GM23248 (cell line): ENCODE measurements at regions not wholly inside any gene's neighbourhood (a gene's known extent, or its start where the extent isn't known, plus 50 kb on each side); places are given as distances from the start of the nearest gene placed in this dataset.

Experiments
- DNase-seq: peaks from one replicate; pipeline ENCODE4 v3.0.0-alpha.2; 2015
- H2AFZ ChIP-seq: fragments of 200-600 bp; sonication (generic); 2 replicates; pipeline ENCODE4 v1.6.1; 2016; ENCODE audit warnings: antibody characterized with exemption
- H3F3A ChIP-seq: fragments of 200-600 bp; sonication (generic); 2 replicates; pipeline ENCODE4 v1.6.1; 2016; ENCODE audit warnings: mild to moderate bottlenecking, antibody characterized with exemption, mixed run types; ENCODE audit not compliant: insufficient read depth
- H3K27ac ChIP-seq: fragments of 200-600 bp; sonication (generic); 2 replicates; pipeline ENCODE4 v1.5.1; 2016; ENCODE audit warnings: mild to moderate bottlenecking
- H3K27me3 ChIP-seq: fragments of 200-600 bp; sonication (generic); replicated peaks from 2 replicates; pipeline ENCODE4 v1.6.1; 2016; ENCODE audit warnings: mild to moderate bottlenecking; ENCODE audit not compliant: insufficient read depth
- H3K36me3 ChIP-seq: fragments of 200-600 bp; sonication (generic); 2 replicates; pipeline ENCODE4 v1.6.1; 2016; ENCODE audit warnings: low read depth, mild to moderate bottlenecking
- H3K4me1 ChIP-seq: fragments of 200-600 bp; sonication (generic); 2 replicates; pipeline ENCODE4 v1.6.1; 2016; ENCODE audit warnings: mild to moderate bottlenecking; ENCODE audit not compliant: insufficient read depth
- H3K4me2 ChIP-seq: fragments of 200-600 bp; sonication (generic); one replicate; pipeline ENCODE4 v1.6.1; 2016; ENCODE audit warnings: mild to moderate bottlenecking; ENCODE audit not compliant: unreplicated experiment
- H3K4me3 ChIP-seq: fragments of 200-600 bp; sonication (generic); 2 replicates; pipeline ENCODE4 v1.5.1; 2016; ENCODE audit warnings: mild to moderate bottlenecking
- H3K79me2 ChIP-seq: fragments of 200-600 bp; sonication (generic); 2 replicates; pipeline ENCODE4 v1.6.1; 2016; ENCODE audit warnings: mild to moderate bottlenecking; ENCODE audit not compliant: insufficient read depth
- H3K9ac ChIP-seq: fragments of 200-600 bp; sonication (generic); 2 replicates; pipeline ENCODE4 v1.6.1; 2016; ENCODE audit warnings: mild to moderate bottlenecking
- H3K9me2 ChIP-seq: fragments of 200-600 bp; sonication (generic); 2 replicates; pipeline ENCODE4 v1.6.1; 2016; ENCODE audit warnings: mixed run types, mild to moderate bottlenecking, moderate library complexity; ENCODE audit not compliant: insufficient read depth
- H3K9me3 ChIP-seq: fragments of 200-600 bp; sonication (generic); one replicate; pipeline ENCODE4 v1.6.1; 2017; ENCODE audit warnings: low read depth
- H4K20me1 ChIP-seq: fragments of 200-600 bp; sonication (generic); 2 replicates; pipeline ENCODE4 v1.6.0; 2016; ENCODE audit not compliant: insufficient read depth
- EZH2 ChIP-seq: fragments of 200-600 bp; sonication (generic); IDR thresholded peaks from 2 replicates; pipeline ENCODE4 v1.6.1; 2018; ENCODE audit warnings: antibody characterized with exemption, mild to moderate bottlenecking; ENCODE audit not compliant: insufficient read depth, poor library complexity, severe bottlenecking
- EZH2phosphoT487 ChIP-seq: fragments of 200-600 bp; sonication (generic); IDR thresholded peaks from 2 replicates; pipeline ENCODE4 v1.6.1; 2018; ENCODE audit warnings: antibody characterized with exemption, moderate library complexity, mild to moderate bottlenecking, low read depth; ENCODE audit not compliant: insufficient read depth
- WGBS, 2 experiments: methylation state at CpG; one replicate each; pipeline ENCODE4 v1.1.6; 2015 to 2017; ENCODE audit warnings: low lambda C conversion rate in 2 of 2, low coverage in 1 of 2; ENCODE audit errors: missing lambda C conversion rate in 2 of 2; 5-methylcytosine and 5-hydroxymethylcytosine counted together
- in situ Hi-C: fragments of 300-500 bp; cut with MboI; formaldehyde crosslinking; loops from 2 replicates; pipeline ENCODE4 v1.15.0; 2020

DNA sequence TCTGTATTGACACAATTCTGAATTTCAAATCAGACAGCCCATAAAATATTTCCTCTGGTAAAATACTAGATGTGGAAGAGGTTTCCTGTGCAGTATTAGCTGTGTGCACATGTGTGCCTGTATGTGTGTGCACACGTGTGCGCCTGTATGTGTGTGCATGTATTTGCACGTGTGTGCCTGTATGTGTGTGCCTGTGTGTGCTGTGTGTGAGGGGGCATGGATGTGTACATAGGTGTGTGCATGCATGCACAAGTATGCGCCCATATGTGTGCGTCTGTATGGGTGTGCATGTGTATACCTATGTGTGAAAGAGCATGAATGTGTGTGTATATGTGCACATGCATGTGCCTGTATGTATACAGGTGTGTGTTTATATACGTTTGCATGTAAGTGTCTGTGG, 191.4 kb downstream of the KLF6 start:
- H3K79me2 ChIP-seq, result no peaks in the 10 kb centered on the region
- no peaks in the 10 kb centered on the region for H3K9me2 ChIP-seq
- no peaks in the 10 kb centered on the region for H3F3A ChIP-seq
- H3K36me3 ChIP-seq, result no peaks in the 10 kb centered on the region
- no peak overlapping the region for H3K9ac ChIP-seq
- H3K4me1 ChIP-seq, result no peaks in the 10 kb centered on the region
- no peaks in the 10 kb centered on the region for H4K20me1 ChIP-seq
- H3K9me3 ChIP-seq, result no peaks in the 10 kb centered on the region
- H3K27me3 ChIP-seq, result no peaks in the 10 kb centered on the region
- H2AFZ ChIP-seq, result no peak overlapping the region
- H3K4me3 ChIP-seq, result no peak overlapping the region
- in situ Hi-C loops, result no loop called here
- DNase-seq, result no peak
- H3K4me2 ChIP-seq, result no peak overlapping the region
- 84 to 85% methylated on average over 6 of the region's 6 CpGs for WGBS, 2 experiments
- no peak for TF ChIP-seq EZH2phosphoT487
- no peak for TF ChIP-seq EZH2
- no peak overlapping the region for H3K27ac ChIP-seq

DNA sequence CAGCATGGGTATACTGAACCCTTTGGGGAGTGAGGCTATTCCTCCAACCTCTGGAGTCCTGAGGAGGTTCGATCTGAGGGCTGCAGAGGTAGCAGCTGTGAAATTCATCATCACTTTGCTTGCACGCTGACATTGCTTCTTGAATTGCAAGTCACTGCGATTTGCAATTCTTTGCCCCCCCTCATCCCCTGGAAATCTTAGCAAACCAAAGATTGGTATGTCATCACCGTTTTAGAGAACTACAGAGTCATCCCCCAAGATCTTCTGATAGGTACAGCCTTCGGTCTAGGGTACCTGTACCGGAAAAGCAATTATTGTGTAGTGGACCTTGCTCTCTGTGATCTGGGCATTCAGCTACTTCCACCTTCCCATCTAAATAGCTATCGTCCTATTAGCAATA, 192.6 kb downstream of the KLF6 start:
- H2AFZ ChIP-seq, result no peak overlapping the region
- WGBS, 2 experiments, result 63 to 83% methylated on average over 7 of the region's 7 CpGs
- H3F3A ChIP-seq, result no peaks in the 10 kb centered on the region
- TF ChIP-seq EZH2 (no peak), EZH2phosphoT487 (no peak)
- H3K9me2 ChIP-seq, result no peaks in the 10 kb centered on the region
- no peaks in the 10 kb centered on the region for H3K27me3 ChIP-seq
- no peak overlapping the region for H3K4me2 ChIP-seq
- H4K20me1 ChIP-seq, result no peaks in the 10 kb centered on the region
- no peaks in the 10 kb centered on the region for H3K9me3 ChIP-seq
- in situ Hi-C loops, result no loop called here
- H3K4me3 ChIP-seq, result no peak overlapping the region
- no peaks in the 10 kb centered on the region for H3K79me2 ChIP-seq
- no peak for DNase-seq
- no peak overlapping the region for H3K27ac ChIP-seq
- no peaks in the 10 kb centered on the region for H3K36me3 ChIP-seq
- no peak overlapping the region for H3K9ac ChIP-seq
- no peaks in the 10 kb centered on the region for H3K4me1 ChIP-seq

DNA sequence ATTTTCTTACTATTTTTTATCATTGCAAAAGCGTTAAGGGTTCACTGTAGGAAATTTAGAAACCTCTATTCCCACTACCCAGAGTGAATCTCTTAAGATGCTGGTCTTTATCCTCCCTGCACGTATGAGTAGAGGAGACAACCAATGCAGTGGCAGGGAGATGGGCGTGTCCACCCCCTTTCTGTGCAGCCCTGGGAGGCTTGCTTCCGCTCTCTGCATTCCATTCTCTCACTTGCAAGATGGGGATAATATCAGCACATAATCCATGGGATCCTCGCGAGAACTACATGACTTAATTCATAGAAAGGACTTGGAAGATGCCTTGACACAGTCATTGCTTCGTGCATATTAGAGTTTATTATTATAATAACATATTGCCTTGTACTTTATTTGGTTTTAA, 196.2 kb downstream of the KLF6 start:
- WGBS, 2 experiments, result 78 to 79% methylated on average over 7 of the region's 7 CpGs
- no peaks in the 10 kb centered on the region for H3K9me2 ChIP-seq
- no peak overlapping the region for H3K4me3 ChIP-seq
- H3K4me1 ChIP-seq, result no peaks in the 10 kb centered on the region
- in situ Hi-C loops, result no loop called here
- no peaks in the 10 kb centered on the region for H3K79me2 ChIP-seq
- no peak overlapping the region for H3K9ac ChIP-seq
- H3F3A ChIP-seq, result no peaks in the 10 kb centered on the region
- no peak for TF ChIP-seq EZH2phosphoT487
- TF ChIP-seq EZH2, result no peak
- no peak overlapping the region for H3K4me2 ChIP-seq
- no peaks in the 10 kb centered on the region for H3K27me3 ChIP-seq
- no peak overlapping the region for H3K27ac ChIP-seq
- H4K20me1 ChIP-seq, result no peaks in the 10 kb centered on the region
- H3K9me3 ChIP-seq, result no peaks in the 10 kb centered on the region
- no peaks in the 10 kb centered on the region for H3K36me3 ChIP-seq
- no peak overlapping the region for H2AFZ ChIP-seq
- DNase-seq, result no peak

DNA sequence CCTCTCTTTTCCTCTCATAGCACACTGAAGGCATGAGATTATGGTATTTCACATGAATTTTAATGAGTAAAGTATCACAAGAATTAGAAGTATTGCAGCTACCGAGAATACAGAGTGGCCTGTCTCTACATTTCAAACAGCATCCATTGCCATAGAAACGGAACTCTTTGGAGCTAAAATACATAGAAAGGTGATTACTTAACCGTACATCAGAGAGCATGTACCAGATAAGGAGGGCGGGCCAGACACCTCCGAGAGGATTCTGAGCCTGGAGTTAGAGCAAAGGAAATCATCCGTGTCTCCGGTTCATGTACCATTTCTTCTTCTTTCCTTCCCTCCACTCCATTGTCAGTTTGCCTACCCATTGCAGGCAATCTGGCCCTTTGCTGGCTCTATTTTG, 196.7 kb downstream of the KLF6 start:
- no peaks in the 10 kb centered on the region for H3K9me3 ChIP-seq
- WGBS, 2 experiments, result 75 to 82% methylated on average over 7 of the region's 7 CpGs
- in situ Hi-C loops, result no loop called here
- no peaks in the 10 kb centered on the region for H3K79me2 ChIP-seq
- no peak overlapping the region for H3K4me3 ChIP-seq
- H3K4me2 ChIP-seq, result no peak overlapping the region
- H3K9ac ChIP-seq, result no peak overlapping the region
- H3K4me1 ChIP-seq, result no peaks in the 10 kb centered on the region
- H3K9me2 ChIP-seq, result no peaks in the 10 kb centered on the region
- TF ChIP-seq EZH2 (no peak), EZH2phosphoT487 (no peak)
- no peaks in the 10 kb centered on the region for H4K20me1 ChIP-seq
- no peaks in the 10 kb centered on the region for H3F3A ChIP-seq
- H3K27me3 ChIP-seq, result no peaks in the 10 kb centered on the region
- no peak overlapping the region for H2AFZ ChIP-seq
- no peaks in the 10 kb centered on the region for H3K36me3 ChIP-seq
- H3K27ac ChIP-seq, result no peak overlapping the region
- DNase-seq, result no peak
